HepG2 (cell line): ENCODE measurements at regions not wholly inside any gene's neighbourhood (a gene's known extent, or its start where the extent isn't known, plus 50 kb on each side); places are given as distances from the start of the nearest gene placed in this dataset.

ENCODE experiments used
- BORCS8-MEF2B ChIP-seq: sonication (generic); formaldehyde crosslinking; IDR thresholded peaks from 2 replicates; pipeline ENCODE4 v1.8.0; 2022; ENCODE audit warnings: mild to moderate bottlenecking, missing genetic modification reagents
- HNRNPL ChIP-seq: fragments of 200-400 bp; formaldehyde crosslinking; IDR thresholded peaks from 2 replicates; pipeline ENCODE4 v1.6.1; 2017; ENCODE audit warnings: mild to moderate bottlenecking, low read depth, low read length
- KAT8 ChIP-seq: IDR thresholded peaks from 2 replicates; pipeline ENCODE4 v1.6.1; 2016; ENCODE audit warnings: missing genetic modification reagents, missing compliant biosample characterization
- MEIS1 ChIP-seq: sonication (generic); formaldehyde crosslinking; IDR thresholded peaks from 2 replicates; pipeline ENCODE4 v1.9.0; 2021; ENCODE audit warnings: mild to moderate bottlenecking, missing genetic modification reagents, moderate library complexity, borderline replicate concordance
- NFIC ChIP-seq: IDR thresholded peaks from 2 replicates; pipeline ENCODE4 v1.6.1; 2012; ENCODE audit warnings: mild to moderate bottlenecking, low read length, inconsistent platforms
- RARG ChIP-seq: sonication (generic); formaldehyde crosslinking; IDR thresholded peaks from 2 replicates; pipeline ENCODE4 v1.4.0; 2020; ENCODE audit warnings: low read depth, mild to moderate bottlenecking, missing genetic modification reagents
- REL ChIP-seq: sonication (generic); formaldehyde crosslinking; conservative IDR thresholded peaks from 2 replicates; pipeline ENCODE4 v1.8.0; 2022; ENCODE audit warnings: mild to moderate bottlenecking, missing genetic modification reagents, moderate library complexity
- SAFB2 ChIP-seq: sonication (generic); formaldehyde crosslinking; IDR thresholded peaks from 2 replicates; pipeline ENCODE4 v1.5.1; 2020; ENCODE audit warnings: missing genetic modification reagents, low read depth, mild to moderate bottlenecking, borderline replicate concordance
- U2AF1 ChIP-seq: fragments of 200-400 bp; formaldehyde crosslinking; optimal IDR thresholded peaks from 2 replicates; pipeline ENCODE3; 2017; ENCODE audit warnings: mild to moderate bottlenecking, low read depth, low read length
- TF ChIP-seq, protein P1 (sequence below): sonication (generic); formaldehyde crosslinking; IDR thresholded peaks from 2 replicates; pipeline ENCODE4 v1.5.0; 2020; ENCODE audit warnings: mild to moderate bottlenecking, missing genetic modification reagents, borderline replicate concordance
- TF ChIP-seq, protein P2 (sequence below): sonication (generic); formaldehyde crosslinking; IDR thresholded peaks from 2 replicates; pipeline ENCODE4 v1.8.1; 2023; ENCODE audit warnings: missing genetic modification reagents, mild to moderate bottlenecking, borderline replicate concordance
- TF ChIP-seq, protein P3 (sequence below): sonication (generic); formaldehyde crosslinking; conservative IDR thresholded peaks from 2 replicates; pipeline ENCODE4 v1.8.0; 2022; ENCODE audit warnings: missing genetic modification reagents
- TF ChIP-seq, protein P4 (sequence below): sonication (generic); formaldehyde crosslinking; IDR thresholded peaks from 2 replicates; pipeline ENCODE4 v1.5.1; 2020; ENCODE audit warnings: mild to moderate bottlenecking, missing genetic modification reagents, moderate library complexity
- TF ChIP-seq, protein P5 (sequence below): sonication (generic); formaldehyde crosslinking; IDR thresholded peaks from 2 replicates; pipeline ENCODE4 v1.4.0; 2020; ENCODE audit warnings: missing genetic modification reagents

GRCh38 chr2:144331674-144332355 is 188.1 kb downstream of the ZEB2 start (continued):
- TF ChIP-seq HNRNPL (0 out of 2 replicates have a peak, but pooled peaks have one; percentile 41), NFIC (no peak), BORCS8-MEF2B (peak; percentile 81; the same call in 1 of the 2 replicates), KAT8 (CRISPR knock-in tag) (peak; percentile 73), RARG (CRISPR knock-in tag) (no peak), SAFB2 (CRISPR knock-in tag) (peak; percentile 53; the same call in 1 of the 2 replicates), REL (CRISPR knock-in tag) (no peak), MEIS1 (no peak; the same call in 1 of the 2 replicates), U2AF1 (no peak)
- TF ChIP-seq, protein P1, sequence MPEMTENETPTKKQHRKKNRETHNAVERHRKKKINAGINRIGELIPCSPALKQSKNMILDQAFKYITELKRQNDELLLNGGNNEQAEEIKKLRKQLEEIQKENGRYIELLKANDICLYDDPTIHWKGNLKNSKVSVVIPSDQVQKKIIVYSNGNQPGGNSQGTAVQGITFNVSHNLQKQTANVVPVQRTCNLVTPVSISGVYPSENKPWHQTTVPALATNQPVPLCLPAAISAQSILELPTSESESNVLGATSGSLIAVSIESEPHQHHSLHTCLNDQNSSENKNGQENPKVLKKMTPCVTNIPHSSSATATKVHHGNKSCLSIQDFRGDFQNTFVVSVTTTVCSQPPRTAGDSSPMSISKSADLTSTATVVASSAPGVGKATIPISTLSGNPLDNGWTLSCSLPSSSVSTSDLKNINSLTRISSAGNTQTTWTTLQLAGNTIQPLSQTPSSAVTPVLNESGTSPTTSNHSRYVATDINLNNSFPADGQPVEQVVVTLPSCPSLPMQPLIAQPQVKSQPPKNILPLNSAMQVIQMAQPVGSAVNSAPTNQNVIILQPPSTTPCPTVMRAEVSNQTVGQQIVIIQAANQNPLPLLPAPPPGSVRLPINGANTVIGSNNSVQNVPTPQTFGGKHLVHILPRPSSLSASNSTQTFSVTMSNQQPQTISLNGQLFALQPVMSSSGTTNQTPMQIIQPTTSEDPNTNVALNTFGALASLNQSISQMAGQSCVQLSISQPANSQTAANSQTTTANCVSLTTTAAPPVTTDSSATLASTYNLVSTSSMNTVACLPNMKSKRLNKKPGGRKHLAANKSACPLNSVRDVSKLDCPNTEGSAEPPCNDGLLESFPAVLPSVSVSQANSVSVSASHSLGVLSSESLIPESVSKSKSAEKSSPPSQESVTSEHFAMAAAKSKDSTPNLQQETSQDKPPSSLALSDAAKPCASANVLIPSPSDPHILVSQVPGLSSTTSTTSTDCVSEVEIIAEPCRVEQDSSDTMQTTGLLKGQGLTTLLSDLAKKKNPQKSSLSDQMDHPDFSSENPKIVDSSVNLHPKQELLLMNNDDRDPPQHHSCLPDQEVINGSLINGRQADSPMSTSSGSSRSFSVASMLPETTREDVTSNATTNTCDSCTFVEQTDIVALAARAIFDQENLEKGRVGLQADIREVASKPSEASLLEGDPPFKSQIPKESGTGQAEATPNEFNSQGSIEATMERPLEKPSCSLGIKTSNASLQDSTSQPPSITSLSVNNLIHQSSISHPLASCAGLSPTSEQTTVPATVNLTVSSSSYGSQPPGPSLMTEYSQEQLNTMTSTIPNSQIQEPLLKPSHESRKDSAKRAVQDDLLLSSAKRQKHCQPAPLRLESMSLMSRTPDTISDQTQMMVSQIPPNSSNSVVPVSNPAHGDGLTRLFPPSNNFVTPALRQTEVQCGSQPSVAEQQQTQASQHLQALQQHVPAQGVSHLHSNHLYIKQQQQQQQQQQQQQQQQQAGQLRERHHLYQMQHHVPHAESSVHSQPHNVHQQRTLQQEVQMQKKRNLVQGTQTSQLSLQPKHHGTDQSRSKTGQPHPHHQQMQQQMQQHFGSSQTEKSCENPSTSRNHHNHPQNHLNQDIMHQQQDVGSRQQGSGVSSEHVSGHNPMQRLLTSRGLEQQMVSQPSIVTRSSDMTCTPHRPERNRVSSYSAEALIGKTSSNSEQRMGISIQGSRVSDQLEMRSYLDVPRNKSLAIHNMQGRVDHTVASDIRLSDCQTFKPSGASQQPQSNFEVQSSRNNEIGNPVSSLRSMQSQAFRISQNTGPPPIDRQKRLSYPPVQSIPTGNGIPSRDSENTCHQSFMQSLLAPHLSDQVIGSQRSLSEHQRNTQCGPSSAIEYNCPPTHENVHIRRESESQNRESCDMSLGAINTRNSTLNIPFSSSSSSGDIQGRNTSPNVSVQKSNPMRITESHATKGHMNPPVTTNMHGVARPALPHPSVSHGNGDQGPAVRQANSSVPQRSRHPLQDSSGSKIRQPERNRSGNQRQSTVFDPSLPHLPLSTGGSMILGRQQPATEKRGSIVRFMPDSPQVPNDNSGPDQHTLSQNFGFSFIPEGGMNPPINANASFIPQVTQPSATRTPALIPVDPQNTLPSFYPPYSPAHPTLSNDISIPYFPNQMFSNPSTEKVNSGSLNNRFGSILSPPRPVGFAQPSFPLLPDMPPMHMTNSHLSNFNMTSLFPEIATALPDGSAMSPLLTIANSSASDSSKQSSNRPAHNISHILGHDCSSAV (CRISPR knock-in tag) = no peak
- TF ChIP-seq, protein P2, sequence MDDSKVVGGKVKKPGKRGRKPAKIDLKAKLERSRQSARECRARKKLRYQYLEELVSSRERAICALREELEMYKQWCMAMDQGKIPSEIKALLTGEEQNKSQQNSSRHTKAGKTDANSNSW (CRISPR knock-in tag) = no peak
- TF ChIP-seq, protein P3, sequence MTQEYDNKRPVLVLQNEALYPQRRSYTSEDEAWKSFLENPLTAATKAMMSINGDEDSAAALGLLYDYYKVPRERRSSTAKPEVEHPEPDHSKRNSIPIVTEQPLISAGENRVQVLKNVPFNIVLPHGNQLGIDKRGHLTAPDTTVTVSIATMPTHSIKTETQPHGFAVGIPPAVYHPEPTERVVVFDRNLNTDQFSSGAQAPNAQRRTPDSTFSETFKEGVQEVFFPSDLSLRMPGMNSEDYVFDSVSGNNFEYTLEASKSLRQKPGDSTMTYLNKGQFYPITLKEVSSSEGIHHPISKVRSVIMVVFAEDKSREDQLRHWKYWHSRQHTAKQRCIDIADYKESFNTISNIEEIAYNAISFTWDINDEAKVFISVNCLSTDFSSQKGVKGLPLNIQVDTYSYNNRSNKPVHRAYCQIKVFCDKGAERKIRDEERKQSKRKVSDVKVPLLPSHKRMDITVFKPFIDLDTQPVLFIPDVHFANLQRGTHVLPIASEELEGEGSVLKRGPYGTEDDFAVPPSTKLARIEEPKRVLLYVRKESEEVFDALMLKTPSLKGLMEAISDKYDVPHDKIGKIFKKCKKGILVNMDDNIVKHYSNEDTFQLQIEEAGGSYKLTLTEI (CRISPR knock-in tag) = no peak
- TF ChIP-seq, protein P4, sequence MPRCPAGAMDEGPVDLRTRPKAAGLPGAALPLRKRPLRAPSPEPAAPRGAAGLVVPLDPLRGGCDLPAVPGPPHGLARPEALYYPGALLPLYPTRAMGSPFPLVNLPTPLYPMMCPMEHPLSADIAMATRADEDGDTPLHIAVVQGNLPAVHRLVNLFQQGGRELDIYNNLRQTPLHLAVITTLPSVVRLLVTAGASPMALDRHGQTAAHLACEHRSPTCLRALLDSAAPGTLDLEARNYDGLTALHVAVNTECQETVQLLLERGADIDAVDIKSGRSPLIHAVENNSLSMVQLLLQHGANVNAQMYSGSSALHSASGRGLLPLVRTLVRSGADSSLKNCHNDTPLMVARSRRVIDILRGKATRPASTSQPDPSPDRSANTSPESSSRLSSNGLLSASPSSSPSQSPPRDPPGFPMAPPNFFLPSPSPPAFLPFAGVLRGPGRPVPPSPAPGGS (CRISPR knock-in tag) = peak; percentile 11; the same call in 1 of the 2 replicates
- TF ChIP-seq, protein P5, sequence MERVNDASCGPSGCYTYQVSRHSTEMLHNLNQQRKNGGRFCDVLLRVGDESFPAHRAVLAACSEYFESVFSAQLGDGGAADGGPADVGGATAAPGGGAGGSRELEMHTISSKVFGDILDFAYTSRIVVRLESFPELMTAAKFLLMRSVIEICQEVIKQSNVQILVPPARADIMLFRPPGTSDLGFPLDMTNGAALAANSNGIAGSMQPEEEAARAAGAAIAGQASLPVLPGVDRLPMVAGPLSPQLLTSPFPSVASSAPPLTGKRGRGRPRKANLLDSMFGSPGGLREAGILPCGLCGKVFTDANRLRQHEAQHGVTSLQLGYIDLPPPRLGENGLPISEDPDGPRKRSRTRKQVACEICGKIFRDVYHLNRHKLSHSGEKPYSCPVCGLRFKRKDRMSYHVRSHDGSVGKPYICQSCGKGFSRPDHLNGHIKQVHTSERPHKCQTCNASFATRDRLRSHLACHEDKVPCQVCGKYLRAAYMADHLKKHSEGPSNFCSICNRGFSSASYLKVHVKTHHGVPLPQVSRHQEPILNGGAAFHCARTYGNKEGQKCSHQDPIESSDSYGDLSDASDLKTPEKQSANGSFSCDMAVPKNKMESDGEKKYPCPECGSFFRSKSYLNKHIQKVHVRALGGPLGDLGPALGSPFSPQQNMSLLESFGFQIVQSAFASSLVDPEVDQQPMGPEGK = peak; percentile 32; the same call in 1 of the 2 replicates
